IPS DF 19.7 (cell line): ENCODE measurements at regions not wholly inside any gene's neighbourhood (a gene's known extent, or its start where the extent isn't known, plus 50 kb on each side); places are given as distances from the start of the nearest gene placed in this dataset.

Experiments used
- DNase-seq: peaks from one replicate; pipeline ENCODE4 v3.0.0-alpha.2; 2013; ENCODE audit warnings: low read depth, low spot score

DNA sequence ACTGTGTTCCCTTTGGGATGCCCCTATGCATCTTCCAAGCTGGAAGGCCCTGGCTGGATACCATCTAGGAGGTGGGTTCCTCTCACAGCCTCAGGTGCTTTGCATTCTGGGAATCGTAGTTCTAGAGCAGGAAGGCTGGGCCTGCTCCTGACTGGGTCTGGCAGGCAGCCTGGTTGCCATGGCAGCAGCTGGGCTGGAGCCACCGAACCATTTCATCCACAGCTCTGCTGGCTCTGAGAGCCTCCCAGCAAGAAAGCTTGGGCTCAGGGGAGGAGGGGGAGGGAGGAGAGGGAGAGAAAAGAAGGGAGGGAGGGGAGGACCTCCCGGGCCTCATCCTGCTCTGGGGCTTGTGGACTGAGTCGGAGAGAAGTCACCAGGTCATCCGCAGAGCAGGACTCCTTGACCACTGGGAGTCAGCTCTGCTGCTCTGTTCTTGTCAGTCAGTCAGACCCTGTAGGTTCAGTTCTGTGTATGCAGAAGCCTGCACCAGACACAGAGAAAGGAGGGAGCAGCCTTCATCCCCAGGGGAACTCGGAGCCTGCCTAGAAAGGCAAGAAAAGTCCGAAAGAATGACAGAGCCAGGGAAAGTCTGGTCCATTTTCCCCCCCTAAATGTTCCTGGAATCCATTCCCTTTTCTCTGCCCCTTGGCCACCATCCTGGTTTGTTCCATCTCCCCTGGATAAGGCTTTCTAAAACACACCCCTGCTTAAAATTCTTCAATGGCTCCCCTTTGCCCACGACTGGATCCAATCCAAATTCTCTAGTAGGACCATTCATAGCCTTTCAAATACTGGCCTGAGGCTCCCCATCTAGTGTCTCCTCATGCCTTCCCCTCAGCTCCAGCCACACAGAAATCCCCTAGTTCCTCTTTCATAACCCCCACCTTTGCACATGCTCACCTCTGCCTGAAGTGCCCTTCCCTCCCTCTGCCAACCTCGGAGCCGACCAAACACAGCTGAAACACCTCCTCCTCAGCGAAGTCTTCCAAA is 65.4 kb upstream of the ARAP3 start:
- DNase-seq, result peak; percentile 78

DNA sequence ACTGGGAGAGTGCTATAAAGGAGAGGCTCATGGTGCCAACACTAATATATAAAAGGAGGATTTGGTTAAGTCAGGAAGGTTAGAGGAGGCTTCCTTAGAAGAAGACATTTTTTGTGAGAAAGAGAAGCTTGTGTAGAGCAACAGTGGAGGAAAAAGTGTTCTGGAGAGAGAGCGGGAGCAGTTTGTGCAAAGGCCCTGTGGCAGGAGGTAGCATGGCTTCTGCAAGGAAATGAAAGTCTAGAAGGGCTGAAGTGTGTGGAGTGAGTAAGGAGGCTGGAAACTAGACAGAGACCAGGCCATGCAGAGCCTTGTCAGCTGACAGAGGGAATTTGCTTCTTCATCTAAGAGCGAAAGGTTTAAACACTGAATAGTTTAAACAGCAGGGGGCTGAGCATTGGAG is 64.4 kb upstream of the ARAP3 start:
- no peak for DNase-seq

GRCh38 chr5:141745390-141745789 is 63.4 kb upstream of the ARAP3 start:
- no peak for DNase-seq

DNA sequence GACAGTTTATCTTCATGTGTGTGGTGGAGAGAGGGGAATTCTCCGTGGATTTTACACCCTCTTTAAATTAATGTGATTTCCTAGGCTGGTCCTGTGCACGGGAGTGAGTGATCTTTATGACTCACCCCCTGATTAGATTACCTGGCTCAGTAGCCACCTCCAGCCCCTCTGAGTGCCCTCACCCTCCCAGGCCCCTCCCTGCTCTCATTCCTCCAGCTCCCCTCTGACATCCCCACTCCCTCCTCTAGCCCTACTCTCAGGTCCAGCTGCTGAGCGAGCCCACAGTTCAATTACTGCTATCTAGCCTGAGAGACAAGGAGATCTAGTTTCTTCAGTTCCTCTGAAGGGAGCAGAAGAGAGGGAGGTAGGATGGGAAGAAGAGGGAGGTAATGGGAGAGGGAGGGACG is 61.8 kb upstream of the ARAP3 start:
- no peak for DNase-seq

DNA sequence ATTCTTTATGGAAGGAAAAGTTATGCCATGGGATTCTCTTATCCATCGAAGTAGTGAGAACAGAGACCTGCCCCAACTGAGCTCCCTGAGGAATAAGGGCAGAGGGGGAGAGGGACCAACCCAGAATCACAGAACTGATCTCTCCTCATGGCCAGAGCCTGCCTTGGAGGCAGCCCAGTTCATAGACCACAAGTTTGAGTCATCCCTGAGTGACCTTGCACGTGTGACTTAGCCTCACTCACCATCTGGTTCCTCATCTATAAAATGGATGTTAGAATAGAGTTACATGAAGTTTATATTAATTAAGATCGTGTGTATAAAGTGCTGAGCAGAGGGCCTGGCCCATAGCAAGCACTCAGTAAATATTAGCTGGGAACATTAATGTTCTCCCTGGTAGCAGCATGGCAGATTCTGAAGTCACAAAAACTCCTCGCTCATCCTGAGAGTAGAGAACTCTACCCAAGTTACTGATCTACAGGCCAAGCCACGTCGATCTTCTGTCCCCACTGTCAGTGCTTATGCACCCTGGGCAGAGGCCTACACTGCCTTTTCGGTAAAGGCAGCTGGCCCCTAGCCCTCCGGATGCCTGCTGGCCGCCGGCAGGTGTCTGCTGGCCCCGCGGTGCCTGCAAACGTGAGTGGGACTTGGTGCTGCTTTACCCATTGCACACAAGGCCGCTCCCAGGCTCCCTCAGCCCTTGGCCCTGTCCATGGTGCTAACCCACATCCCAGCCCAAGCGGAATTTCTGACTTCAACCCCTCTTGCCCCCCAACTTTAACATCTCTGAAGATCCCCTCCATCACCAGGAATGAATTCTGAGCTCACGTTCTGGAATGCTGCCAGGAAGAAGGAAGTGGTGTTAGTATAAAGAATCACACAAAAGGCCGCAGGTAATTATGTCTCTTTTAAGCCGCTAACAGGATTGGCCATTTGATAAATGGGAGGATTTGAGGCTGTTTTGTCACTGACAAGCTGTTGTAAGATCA is 61.1 kb upstream of the ARAP3 start:
- no peak for DNase-seq

- DNase-seq, result no peak
These were observed 60.1 kb upstream of the ARAP3 start for GRCh38 chr5:141742144-141742543.

GRCh38 chr5:141740885-141741284 is 58.9 kb upstream of the ARAP3 start:
- DNase-seq, result no peak

GRCh38 chr5:141737535-141737934 is 55.5 kb upstream of the ARAP3 start:
- DNase-seq, result no peak

DNA sequence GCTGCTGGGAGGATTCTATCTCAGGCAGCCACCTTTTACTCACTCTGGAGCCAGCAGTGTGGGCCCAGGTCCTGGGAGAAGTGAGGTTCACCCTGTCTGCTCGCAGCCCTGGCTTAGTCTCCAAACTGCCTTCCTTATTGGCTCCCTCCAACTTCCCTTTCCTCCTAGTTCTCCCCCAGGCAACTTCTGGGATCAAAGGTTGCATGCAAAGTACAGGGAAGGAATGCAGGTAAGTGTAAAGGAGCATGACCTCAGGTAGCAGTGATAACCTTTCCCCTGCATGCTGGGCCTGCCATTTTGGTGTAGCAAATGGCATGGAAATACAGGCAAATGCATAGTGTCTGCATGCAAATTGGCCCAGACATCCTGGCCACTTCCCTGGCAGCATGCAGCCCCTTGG is 53.8 kb upstream of the ARAP3 start:
- no peak for DNase-seq

- DNase-seq, result no peak
These were observed 52.6 kb upstream of the ARAP3 start for GRCh38 chr5:141734501-141735229.

DNA sequence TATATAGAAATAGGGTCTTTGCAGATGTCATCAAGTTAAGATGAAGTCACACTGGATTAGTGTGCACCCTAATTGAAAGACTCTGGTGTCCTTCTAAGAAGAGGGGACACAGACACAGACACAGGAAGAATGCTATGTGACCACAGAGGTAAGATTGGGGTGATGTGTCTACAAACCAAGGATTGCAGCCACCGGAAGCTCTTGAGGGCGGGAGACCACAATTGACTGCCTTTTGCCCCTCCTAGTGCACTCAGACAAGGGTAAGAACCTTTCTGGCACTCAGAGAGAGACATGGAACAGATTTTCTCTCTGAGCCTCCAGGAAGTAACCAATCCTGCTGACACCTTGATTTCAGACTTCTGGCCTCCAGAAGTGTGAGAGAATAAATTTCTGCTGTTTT is 51.2 kb upstream of the ARAP3 start:
- DNase-seq, result no peak

DNA sequence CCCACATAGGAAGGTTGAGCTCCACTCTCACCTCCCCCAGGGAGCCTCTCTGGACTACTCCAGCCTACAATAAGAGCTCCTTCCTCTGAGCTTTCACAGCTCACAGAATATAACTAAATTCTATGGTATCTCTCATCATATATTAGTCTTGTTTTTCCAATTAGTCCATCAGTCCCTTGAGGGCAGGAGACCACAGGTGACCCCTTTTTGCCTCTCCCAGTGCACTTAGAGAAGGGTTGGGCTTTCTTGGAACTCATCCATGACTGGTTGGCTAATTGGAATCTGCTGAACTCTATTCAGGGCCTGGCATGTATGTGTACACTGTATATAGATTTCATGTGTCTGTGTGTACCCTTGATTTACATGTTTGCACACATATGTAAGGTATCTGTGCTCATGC is 50.4 kb upstream of the ARAP3 start:
- DNase-seq, result no peak
